ENCODE measurements at regions not wholly inside any gene's neighbourhood (a gene's known extent, or its start where the extent isn't known, plus 50 kb on each side); places are given as distances from the start of the nearest gene placed in this dataset.

DNA sequence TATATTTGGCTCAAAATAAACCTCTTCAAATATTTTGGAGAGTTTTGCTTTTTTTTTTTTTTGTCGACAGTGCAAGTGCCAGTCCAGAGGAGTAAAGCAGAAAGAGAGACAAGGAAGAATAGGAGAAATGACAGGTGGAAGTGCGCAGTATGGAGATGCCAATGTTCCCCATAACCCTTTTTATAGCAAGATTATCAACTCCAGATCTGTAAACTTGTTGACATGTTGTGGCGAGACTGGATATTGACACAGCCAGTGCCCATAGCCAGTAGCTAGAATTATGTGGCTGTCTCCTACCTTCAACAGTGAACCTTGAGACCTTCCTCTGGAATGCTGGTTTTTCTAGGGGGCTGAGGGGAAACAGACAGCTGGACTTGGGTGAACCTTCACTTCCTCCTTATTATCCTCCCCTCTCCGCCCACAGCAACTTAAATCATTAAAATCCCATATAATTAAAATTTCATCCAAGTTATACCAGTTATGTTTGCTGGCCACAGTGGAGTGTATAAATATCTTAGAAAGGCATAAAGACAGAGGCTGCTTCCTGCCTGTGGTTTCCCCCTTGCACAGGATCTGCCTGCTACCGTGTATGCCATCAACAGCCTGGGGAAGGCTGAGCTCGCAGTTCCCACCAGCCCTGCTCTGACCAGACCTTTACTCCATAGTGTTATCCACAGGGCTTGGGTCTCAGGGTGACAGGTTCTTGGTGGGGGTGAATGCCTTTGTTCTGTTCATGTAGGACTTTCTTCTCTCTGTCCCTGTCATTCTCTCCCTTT, 112.3 kb upstream of the ANKH start:
- no peak for DNase-seq (ENCODE audit: low read depth)

DNA sequence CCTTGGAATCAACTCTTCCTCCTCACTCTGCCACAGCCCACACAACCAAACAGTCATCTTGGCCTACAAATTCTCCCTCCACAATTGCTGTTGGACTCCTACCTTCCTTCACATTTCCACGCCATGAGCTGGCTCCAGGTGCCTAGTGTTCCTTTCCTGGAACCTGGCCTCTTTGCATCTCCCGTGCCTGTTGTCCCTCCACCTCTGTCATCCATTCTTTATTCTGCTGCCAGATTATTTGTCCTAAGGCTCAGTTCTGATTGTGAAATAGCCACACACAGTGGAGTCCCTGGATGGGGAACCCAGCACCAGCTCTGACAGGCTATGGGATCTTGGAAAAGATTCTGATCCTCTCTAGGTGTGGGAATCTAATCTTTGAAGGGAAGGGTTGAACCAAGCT, 109.1 kb upstream of the ANKH start:
- no peak for DNase-seq (ENCODE audit: low read depth)

DNA sequence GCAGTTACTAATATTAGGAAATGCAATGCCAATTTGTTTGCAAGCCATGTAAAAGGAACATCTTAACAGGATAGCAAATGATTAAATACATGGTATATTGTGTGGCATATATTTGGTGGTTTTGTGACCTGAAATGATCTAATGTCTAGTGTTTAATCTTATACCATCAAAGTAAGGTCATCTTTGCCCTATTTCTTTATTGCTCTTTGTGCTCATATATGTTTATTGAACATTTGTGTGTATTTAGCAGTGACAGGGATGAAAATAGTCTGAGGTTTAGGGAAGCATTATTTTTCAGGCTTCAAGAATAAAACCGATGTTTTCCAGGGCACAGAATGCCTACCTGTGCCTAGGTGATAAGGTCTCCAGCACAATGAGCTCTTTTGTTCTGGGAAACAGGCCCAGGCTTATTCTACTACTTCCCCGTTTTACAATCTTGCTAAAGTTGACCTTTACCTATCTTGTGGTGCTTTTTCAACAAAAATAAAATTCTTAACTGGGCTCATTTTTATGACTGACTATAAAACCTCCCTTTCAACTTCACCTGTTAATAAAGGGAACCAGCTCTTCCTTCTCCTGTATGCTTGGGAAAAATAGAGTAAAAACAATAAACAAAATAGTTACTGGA, 105.6 kb upstream of the ANKH start:
- no peak for DNase-seq (ENCODE audit: low read depth)

DNA sequence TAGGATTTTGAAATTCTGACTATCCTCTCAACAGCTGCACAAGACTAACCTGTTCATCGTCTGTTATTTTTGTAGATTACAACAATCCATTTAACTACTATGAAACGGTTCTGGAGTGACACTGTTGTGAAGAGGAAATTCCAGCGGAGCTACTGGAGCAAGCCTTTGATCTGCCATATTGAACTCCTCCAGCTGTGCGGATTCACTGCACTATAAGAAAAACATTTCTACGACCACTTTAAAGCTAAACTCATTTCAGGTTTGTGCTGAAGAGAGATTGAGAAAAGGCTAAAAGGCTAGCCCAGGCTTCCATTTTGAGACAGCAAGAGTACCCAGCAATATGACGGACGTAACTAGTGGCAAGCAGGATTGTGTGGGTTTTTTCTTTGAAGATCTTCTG, 104.9 kb upstream of the ANKH start:
- no peak for DNase-seq (ENCODE audit: low read depth)

DNA sequence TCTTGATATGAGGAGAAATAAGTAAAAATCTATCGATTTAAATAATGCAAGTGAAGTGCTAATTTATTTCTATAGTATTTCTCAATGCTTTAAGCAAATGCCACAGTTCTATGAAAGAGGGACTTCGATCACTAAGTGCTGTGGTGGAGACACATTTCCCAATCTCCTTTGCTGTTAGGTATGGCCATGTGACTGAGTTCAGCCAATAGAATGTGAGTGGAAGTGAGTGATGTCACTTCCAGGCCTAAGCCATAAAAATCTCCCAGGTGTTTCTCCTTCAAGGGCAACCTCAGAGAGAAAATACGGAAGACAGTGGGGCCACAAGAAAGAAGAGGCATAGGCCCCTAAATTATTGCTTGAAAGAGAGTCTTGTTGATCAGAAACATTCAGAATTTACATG, 100.3 kb upstream of the ANKH start:
- no peak for DNase-seq (ENCODE audit: low read depth)

DNA sequence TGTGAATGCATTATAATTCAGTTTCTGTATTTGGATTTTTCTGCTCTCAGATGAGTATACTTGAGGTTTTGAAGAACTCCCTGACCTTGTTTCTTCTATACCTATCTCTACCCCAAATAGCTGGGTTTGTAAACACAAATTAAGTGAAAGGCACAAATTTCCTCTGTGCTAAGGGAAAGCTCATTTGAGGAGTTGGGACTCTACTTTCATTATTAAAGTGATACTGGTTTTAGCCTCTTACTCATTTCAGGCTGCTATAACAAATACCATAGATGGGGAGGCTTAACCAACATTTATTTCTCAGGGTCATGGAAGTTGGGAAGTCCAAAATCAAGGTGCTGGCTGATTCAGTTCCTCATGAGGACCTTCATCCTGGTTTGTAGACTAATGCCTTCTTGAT, 97.2 kb upstream of the ANKH start:
- DNase-seq (ENCODE audit: low read depth), result no peak

DNA sequence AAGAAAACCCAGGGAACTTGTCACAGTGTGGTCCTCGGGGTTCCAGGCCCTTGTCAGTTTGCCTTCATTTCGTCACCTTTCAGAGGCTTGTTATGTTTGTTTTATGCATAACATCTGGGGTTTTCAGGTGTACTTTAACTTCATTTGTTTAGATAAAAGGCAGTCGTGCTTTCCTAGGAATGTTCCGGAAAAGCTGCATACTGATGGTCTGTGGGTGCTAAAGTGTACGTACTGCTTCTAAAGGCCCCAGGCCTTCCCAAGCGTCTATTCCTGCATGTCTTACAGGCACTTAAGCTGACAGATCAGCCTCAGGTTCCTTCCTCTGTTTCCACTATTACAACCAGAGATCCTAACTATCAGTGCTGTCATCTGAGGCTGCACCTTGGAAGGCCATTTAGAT, 95.6 kb upstream of the ANKH start:
- no peak for DNase-seq (ENCODE audit: low read depth)

DNA sequence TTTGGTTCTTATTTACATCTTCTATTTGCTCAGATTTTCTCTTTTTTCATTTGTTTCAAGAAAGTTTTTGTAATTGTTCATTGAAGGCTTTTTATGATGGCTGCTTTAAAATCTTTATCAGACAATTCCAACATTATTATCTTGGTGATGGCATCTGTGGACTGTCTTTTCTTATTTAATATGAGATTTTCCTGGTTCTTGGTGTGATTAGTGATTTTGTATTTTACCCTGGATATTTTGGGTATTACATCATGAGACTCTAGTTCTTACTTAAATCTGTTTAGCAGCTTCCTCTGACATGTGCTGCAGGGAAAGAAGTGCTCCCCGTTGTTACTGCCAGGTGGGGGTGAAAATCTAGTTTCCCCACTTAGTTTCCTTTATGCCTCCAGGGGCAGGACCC, 94.2 kb upstream of the ANKH start:
- DNase-seq (ENCODE audit: low read depth), result no peak

DNA sequence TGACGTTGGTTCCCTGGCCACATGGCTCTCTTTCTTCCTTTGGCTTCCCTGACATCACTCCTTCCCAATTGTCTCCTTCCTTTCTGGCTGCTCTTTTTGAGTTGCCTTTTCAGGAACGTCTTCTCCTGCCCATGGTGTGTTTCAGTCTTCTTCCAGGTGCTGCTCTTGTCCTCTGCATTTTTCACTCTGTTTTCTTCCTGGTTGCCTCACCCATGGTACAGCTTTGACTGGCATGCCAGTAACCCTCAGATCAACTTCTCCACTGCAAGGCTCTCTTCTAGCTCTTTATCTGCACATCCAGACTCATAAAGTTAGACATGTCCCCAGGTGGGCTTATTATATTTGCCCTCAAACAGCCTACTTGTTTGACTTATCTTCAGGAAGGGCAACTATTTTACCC, 91.0 kb upstream of the ANKH start:
- no peak for DNase-seq (ENCODE audit: low read depth)

DNA sequence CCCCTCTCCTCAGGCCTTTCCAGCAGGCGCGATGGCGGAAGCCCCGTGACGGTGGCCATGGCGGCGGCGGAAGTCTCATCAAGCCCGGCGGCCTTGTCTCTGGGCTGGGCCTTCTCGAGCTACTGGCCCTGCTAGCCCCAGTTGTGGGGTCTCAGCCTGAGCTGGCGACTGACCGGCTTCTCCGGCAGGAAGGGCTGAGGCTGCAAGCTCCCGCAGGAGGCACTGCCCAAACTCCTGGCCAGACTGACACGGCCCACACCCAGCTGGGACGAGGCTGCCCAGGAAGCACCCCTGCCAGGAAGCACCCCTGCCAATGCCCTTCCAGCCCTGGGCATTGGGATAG, 88.5 kb upstream of the ANKH start:
- DNase-seq (ENCODE audit: low read depth), result no peak

DNA sequence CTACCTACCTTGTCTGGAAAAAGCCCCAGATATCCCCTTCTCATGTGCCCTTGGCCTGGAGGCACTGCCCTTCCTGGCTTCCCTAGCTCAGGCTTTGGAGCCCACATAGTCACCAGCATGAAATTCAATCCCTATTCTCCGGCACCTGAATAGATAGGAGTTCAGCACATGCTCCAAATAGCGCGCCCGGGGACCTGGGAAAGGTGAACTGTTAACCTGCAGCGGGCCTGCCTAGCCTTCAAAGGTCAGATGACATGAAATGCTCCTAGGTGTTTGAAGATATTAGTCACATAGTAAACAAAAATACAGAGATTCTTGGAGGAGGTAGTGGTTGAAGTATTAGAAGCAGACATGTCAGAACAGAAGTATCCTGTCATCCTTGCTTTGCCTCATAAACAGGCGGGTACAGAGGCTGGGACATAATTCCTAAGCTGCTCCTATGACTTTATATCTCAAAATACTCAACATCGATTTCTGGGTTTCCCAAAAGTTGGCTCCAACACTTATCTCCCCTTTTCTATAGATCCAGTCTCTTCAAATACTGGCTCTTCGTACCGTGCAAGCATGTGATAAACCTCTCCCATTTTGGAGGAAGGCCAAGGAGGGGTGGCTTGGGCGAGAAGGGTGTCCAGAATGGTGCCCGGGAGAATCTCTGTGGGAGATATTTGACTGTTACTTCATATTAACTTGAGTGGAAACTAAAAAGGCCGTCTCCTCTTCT, 88.0 kb upstream of the ANKH start:
- DNase-seq (ENCODE audit: low read depth), result no peak

DNA sequence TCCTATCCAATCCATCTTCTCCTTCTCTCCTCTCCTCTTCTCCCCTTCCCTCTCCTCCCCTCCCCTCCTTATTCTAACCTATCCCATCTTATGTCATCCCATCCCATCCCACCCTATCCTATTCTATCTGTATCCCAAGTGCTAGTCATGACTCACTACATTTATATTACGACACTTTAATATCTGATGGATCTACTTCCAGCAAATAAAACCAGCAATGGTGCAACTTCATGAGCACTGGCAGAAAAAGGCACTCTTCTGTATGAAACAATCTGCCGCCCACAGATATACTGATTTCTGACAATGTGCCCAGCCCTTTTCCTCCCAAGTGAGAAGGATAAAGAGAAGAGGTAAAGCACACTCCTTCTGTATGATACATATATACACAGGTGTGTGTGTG, 86.6 kb upstream of the ANKH start:
- DNase-seq (ENCODE audit: low read depth), result peak; percentile 13

DNA sequence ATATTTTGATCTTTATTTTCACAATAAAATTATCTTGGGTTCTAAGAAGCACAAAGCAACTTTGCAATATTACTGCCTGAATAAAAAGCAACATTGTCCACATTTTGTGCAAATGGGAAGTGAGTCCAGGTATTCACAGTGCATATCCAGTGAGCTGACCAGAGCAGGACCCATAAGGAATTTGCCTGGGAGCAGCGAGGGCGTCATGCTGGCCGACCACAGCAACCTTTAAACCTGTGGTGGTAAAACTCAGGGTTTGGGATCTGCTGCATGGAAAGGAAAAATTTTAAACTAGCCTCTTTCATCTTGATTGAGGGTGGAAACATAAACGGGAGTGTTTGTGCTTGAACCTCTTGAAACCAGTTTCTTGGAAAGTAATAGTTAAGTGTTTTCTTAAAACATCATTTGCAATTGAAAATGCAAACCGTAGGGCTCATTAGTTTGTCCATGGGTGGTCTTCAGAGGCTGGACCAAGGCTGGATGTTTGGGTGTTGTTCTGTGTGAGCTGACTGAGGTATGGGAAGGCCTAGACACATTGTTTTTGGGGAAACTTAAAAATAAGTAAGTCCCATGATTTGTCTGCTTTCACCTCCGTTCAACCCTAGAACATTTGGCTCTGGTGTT, 85.0 kb upstream of the ANKH start:
- DNase-seq (ENCODE audit: low read depth), result no peak

DNA sequence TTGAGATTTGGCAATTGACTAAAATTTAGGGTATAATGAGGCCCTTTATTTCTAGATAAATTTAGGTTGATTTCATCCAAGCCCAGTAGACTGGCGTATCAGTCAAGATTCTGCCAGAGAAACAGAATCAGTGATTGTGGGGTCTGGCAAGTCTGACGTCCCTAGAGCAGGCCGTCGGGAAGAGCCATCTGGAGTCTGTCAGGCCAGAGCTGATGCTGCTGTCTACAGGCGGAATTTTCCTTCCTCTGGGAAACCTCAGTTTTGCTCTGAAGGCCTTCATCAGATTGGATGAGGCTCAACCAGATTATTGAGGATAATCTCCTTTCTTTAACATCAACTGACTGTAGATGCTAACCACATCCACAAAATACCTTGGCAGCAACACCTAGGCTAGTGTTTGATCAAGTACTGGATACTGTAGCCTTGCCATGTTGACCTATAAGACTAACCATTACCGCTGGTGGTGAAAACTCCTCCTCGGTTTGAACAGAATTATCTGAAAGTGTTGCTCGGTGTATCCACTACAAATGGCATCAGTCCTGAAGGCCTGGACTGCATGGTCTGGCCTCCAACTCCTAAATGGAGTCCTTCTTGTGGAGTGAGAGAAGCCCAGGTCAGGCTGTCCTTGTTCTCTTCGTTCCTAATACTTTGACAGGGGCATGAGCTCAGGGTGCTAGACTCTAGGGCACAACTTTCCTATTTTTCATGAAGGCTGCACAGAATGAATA, 83.2 kb upstream of the ANKH start:
- DNase-seq (ENCODE audit: low read depth), result no peak

DNA sequence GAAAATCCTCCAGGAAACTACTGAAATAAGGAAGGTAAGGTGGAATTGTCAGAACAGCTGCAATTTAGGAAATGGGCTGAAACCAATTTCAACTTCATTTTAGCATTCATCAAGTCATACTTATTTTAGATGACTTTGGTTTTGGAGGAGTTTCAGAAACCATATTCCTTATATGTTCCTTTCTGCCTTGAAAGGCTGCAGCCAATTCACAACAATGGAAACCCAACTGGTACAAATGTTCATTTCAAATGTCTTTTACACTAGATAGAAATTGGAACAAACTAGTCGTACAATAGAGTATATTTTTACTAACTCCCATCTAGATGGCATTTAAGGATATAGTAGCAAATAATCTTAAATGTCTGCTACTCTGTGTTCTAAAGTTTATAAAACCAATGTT, 82.6 kb upstream of the ANKH start:
- DNase-seq (ENCODE audit: low read depth), result no peak

DNA sequence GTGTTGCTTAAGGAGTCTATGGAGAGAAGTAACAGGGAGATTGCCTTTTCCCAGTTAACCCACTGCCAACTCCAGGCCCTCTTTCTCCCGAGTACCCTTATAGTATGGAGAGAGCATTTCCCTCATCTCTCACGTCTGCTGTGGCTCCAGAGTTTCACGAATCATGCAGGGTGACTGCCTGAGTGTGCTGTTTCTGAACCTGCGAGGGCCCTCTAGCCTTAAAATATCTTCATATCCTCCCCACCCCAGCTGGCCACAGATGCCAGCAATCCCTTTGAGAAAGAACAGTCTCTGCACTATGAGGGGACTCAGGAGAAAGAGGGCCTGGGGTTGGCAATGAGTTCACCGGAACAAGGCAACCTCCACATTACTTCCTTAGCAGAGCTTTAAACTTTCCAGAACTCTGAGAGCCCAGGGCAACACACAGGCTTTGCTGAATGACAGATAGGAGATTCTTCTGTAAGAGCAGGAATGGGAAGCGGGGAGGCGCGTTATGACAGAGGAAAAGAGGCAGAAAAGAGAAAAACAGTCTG, 81.6 kb upstream of the ANKH start:
- no peak for DNase-seq (ENCODE audit: low read depth)

DNA sequence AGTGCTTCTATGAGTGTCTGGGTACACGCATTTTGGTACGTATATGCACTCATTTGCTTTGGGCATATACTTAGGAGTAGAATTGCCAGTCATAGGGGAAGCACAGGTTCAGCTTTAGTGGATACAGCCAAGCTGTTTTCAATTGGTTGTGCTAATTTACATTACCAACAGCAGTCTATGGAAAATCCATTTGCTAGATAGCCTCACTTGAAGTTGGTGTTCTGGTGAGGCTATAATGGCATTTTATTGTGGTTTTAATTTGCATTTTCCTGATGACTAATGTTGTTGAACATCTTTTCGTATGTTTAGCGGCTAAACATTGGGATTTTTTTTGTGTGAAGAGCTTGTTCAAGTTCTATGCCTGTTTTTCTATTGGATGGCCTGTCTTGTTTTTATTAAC, 76.8 kb upstream of the ANKH start:
- DNase-seq (ENCODE audit: low read depth), result no peak

DNA sequence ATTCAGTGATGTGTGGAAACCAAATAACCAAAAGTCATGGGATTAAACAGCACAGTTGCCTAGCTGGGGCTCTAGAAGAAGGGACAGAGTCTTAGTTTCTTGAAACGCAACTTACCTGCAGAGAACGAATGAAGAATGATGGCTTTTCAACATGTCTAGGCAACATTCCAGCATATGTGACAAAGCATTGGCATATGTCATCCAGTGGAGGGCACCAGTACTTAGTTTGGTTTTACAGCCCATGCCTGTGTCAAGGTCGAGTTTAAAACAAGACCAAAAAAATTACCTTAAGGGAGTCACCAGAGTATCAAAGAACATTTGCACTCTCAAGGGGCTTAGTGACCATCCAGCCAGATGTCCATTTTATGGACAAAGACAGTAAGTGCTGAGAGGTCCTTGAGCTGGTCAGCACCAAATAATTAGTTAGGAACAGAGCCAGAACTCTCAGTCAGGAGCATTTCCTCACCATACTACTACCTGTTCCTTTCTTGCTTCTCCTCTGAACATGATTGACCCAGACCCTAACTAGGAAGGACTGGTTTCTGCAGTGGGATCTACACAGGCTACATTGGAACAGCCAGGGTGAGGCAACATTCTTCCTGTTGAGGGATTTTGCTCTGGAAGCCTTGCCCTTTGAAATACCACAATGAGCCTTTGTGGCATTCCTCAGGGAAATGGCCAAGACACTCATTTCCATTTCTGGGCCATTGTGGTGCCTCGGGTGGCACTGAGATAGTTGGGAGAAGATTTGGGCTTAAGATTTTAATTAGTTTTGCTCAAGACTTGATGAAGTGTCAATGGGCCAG, 75.4 kb upstream of the ANKH start:
- peak; percentile 25 for DNase-seq (ENCODE audit: low read depth)

DNA sequence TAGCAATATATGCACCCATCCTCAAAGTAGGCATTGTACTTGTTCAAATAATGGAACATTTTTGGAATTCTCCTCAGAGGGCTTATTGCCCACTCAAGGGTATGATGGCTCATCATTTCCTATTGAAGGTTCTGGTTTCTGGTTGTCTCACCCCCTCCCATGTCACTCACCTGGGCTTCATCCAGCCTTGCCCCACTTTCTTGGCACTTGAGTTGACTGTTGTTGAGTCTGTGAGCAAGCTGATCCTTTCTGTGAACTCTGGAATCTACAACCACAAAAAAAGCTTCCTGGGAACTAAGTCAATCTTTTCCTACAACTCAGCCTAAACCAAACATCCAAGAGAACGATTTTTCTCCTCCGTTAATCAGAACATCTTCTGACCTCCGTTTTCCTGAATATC, 73.9 kb upstream of the ANKH start:
- DNase-seq (ENCODE audit: low read depth), result no peak

DNA sequence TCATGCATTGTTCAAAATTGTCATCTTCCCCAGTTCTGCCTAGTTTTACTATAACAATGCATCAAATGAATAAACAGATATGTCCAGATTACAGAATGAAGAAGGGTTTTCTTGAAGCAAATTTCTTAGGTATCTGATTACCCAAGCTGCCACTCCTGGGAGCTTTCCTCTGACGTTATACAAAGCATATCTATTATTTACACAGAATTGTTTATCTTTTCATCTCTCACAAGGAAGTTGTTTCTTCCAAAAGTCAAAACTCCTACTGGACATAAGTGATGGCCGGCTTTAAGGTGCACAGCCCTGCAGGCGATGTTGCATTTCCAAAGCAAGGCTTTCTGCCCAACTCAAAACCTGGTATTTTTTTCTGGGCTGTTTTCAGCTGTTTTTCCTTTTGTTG, 73.4 kb upstream of the ANKH start:
- no peak for DNase-seq (ENCODE audit: low read depth)

DNA sequence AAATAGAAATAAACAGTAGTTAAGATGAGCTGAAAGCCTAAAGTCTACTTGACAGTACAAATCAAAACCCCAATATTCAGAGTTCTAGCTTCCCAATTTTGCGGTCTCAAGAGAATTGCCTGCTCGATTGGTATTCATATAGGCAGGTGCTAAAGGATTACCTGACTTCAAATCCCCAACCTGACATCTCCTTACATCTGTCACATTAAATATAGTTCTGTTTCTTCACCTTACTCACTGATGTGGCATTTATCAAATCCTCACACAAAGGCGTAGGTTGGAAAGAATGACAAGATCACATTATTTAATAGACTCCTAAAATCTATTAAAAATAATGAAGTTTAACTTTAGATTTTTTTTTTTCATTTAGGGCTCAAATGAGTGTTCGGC, 72.8 kb upstream of the ANKH start:
- DNase-seq (ENCODE audit: low read depth), result no peak
